Astrocyte (in vitro differentiated cells and primary cell): ENCODE measurements at regions not wholly inside any gene's neighbourhood (a gene's known extent, or its start where the extent isn't known, plus 50 kb on each side); places are given as distances from the start of the nearest gene placed in this dataset.

Experiments
- DNase-seq: peaks from one replicate; pipeline ENCODE4 v3.0.0-alpha.2; 2010; ENCODE audit warnings: low read depth
- FAIRE-seq: peaks from 2 replicates; lab custom pipeline; 2011; peaks lifted over from hg19 to GRCh38; lab: Jason Lieb, UNC
- H2AFZ ChIP-seq: 2 replicates; pipeline ENCODE4 v1.6.0; 2012; ENCODE audit warnings: low read depth, low read length, inconsistent platforms
- H3K27ac ChIP-seq: 2 replicates; pipeline ENCODE4 v1.5.1; 2011; ENCODE audit warnings: low read depth, low read length, inconsistent platforms
- H3K27me3 ChIP-seq: 2 replicates; pipeline ENCODE4 v1.6.0; 2011; ENCODE audit warnings: low read length, inconsistent platforms; ENCODE audit not compliant: insufficient read depth
- H3K36me3 ChIP-seq: 2 replicates; pipeline ENCODE4 v1.5.1; 2011; ENCODE audit warnings: low read length, inconsistent platforms; ENCODE audit not compliant: insufficient read depth
- H3K4me1 ChIP-seq: 2 replicates; pipeline ENCODE4 v1.5.1; 2011; ENCODE audit warnings: low read length, inconsistent platforms; ENCODE audit not compliant: insufficient read depth
- H3K4me2 ChIP-seq: 2 replicates; pipeline ENCODE4 v1.6.0; 2012; ENCODE audit warnings: low read length, inconsistent platforms
- H3K4me3 ChIP-seq: 2 replicates; pipeline ENCODE4 v1.5.1; 2011; ENCODE audit warnings: low read depth, mild to moderate bottlenecking, low read length, inconsistent platforms; ENCODE audit not compliant: insufficient read depth
- H3K79me2 ChIP-seq: 2 replicates; pipeline ENCODE4 v1.6.0; 2012; ENCODE audit warnings: mild to moderate bottlenecking, low read length, inconsistent platforms; ENCODE audit not compliant: insufficient read depth
- H3K9ac ChIP-seq: 2 replicates; pipeline ENCODE4 v1.6.0; 2012; ENCODE audit warnings: mild to moderate bottlenecking, low read length, inconsistent platforms
- H3K9me3 ChIP-seq: 2 replicates; pipeline ENCODE4 v1.5.1; 2012; ENCODE audit warnings: low read depth, mild to moderate bottlenecking, low read length, inconsistent platforms; ENCODE audit not compliant: insufficient read depth
- H4K20me1 ChIP-seq: 2 replicates; pipeline ENCODE4 v1.6.0; 2012; ENCODE audit warnings: low read length, inconsistent platforms; ENCODE audit not compliant: insufficient read depth
- H3K27ac Mint-ChIP-seq: one replicate; pipeline ENCODE4 v1.8.0; 2021; ENCODE audit warnings: mild to moderate bottlenecking, mixed read lengths; ENCODE audit not compliant: unreplicated experiment
- H3K27me3 Mint-ChIP-seq: one replicate; pipeline ENCODE4 v1.8.0; 2021; ENCODE audit warnings: low read depth, mixed read lengths; ENCODE audit not compliant: unreplicated experiment
- H3K36me3 Mint-ChIP-seq: one replicate; pipeline ENCODE4 v1.8.0; 2021; ENCODE audit warnings: low read depth, mixed read lengths; ENCODE audit not compliant: unreplicated experiment
- H3K4me1 Mint-ChIP-seq: one replicate; pipeline ENCODE4 v1.8.0; 2021; ENCODE audit warnings: low read depth, mixed read lengths; ENCODE audit not compliant: unreplicated experiment
- H3K4me3 Mint-ChIP-seq: one replicate; pipeline ENCODE4 v1.8.0; 2021; ENCODE audit warnings: mild to moderate bottlenecking, moderate library complexity, mixed read lengths; ENCODE audit not compliant: unreplicated experiment
- H3K9me3 Mint-ChIP-seq: one replicate; pipeline ENCODE4 v1.8.0; 2021; ENCODE audit warnings: mild to moderate bottlenecking, mixed read lengths; ENCODE audit not compliant: unreplicated experiment
- EZH2 ChIP-seq: IDR thresholded peaks from 2 replicates; pipeline ENCODE4 v1.6.1; 2012; ENCODE audit warnings: mild to moderate bottlenecking, low read length, inconsistent platforms; ENCODE audit not compliant: insufficient read depth
- TF ChIP-seq, protein P1 (sequence below): IDR thresholded peaks from 2 replicates; pipeline ENCODE4 v1.5.1; 2011; ENCODE audit warnings: low read depth, mild to moderate bottlenecking, inconsistent platforms, low read length, moderate library complexity; ENCODE audit not compliant: insufficient read depth

GRCh38 chr19:16024266-16025107, 51.8 kb upstream of the TPM4 start:
- Histone ChIP-seq H3K79me2 (no peaks in the 10 kb centered on the region), H3K4me3 (no peak overlapping the region), H3K27me3 (no peaks in the 10 kb centered on the region), H3K4me1 (no peaks in the 10 kb centered on the region), H3K9me3 (no peaks in the 10 kb centered on the region), H3K9ac (no peak overlapping the region), H2AFZ (no peak overlapping the region), H3K36me3 (no peaks in the 10 kb centered on the region), H3K4me2 (no peak overlapping the region), H3K27ac (no peak overlapping the region), H4K20me1 (no peaks in the 10 kb centered on the region)
- FAIRE-seq = no peak
- Mint-ChIP-seq H3K9me3 (peaks cover 6% of the 10 kb centered on the region), H3K27ac (no peak overlapping the region), H3K4me1 (no peaks in the 10 kb centered on the region), H3K36me3 (no peaks in the 10 kb centered on the region), H3K4me3 (no peak overlapping the region), H3K27me3 (peaks cover 2% of the 10 kb centered on the region)
- DNase-seq = no peak
- no peak for TF ChIP-seq EZH2
- TF ChIP-seq, protein P1, sequence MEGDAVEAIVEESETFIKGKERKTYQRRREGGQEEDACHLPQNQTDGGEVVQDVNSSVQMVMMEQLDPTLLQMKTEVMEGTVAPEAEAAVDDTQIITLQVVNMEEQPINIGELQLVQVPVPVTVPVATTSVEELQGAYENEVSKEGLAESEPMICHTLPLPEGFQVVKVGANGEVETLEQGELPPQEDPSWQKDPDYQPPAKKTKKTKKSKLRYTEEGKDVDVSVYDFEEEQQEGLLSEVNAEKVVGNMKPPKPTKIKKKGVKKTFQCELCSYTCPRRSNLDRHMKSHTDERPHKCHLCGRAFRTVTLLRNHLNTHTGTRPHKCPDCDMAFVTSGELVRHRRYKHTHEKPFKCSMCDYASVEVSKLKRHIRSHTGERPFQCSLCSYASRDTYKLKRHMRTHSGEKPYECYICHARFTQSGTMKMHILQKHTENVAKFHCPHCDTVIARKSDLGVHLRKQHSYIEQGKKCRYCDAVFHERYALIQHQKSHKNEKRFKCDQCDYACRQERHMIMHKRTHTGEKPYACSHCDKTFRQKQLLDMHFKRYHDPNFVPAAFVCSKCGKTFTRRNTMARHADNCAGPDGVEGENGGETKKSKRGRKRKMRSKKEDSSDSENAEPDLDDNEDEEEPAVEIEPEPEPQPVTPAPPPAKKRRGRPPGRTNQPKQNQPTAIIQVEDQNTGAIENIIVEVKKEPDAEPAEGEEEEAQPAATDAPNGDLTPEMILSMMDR = no peak

DNA sequence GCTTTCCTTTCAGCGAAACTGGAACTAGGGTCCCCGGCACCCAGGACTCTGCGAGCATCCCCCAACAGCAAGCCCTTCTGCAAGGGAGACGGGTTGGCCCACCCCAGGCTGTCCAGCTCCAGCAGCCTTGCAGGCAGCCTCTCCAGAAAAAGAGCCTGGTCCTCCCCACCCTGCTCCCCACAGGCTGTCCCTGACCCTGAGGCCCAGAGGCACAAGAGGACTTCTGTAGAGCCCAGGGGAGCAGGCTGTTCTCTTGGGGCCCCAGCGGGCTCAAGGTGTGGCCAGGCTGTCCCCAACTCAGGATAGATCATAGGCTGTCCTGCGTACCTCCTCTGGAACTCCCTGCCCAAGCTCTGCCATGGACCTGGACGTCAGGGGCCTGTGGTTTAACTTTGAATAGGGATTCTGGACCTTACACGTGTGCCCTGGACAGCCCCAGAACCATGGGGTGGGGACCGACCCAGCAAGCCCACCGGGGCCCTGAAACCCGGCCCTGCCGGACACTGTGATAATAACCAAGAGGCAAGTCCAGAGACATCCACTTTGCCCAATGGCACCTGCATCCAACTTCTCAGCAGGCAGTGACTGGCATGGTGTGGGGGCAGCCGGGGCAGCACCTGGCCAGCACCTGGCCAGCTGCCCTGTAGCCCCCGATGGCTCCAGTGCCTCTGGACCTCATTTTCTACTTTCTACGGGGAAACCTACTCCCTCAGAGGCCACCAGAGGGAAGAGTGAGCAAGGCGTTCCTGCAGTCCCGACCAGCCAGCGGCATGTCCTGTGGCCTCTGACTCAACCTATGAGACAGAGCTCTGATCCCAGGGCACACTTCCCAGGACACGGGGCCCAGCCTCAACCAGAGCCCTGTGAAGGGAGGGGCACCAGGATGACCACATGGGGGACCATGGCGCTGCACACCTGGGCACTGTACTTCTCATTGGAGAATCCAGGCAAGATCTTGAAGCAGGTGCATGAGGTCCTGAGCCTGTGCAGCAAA, 50.9 kb upstream of the TPM4 start:
- FAIRE-seq (no peak), DNase-seq (peak; percentile 14)
- Mint-ChIP-seq H3K4me1 (no peaks in the 10 kb centered on the region), H3K4me3 (no peak overlapping the region), H3K9me3 (peaks cover 10% of the 10 kb centered on the region), H3K27me3 (peaks cover 5% of the 10 kb centered on the region), H3K36me3 (no peaks in the 10 kb centered on the region), H3K27ac (no peak overlapping the region)
- no peak for TF ChIP-seq EZH2
- TF ChIP-seq, protein P1 = peak; percentile 34
- Histone ChIP-seq H2AFZ (no peak overlapping the region), H3K4me2 (no peak overlapping the region), H3K27ac (no peak overlapping the region), H3K9ac (no peak overlapping the region), H4K20me1 (no peaks in the 10 kb centered on the region), H3K27me3 (no peaks in the 10 kb centered on the region), H3K4me1 (no peaks in the 10 kb centered on the region), H3K79me2 (no peaks in the 10 kb centered on the region), H3K9me3 (no peaks in the 10 kb centered on the region), H3K36me3 (no peaks in the 10 kb centered on the region), H3K4me3 (no peak overlapping the region)
